H4 (cell line): ENCODE measurements at regions not wholly inside any gene's neighbourhood (a gene's known extent, or its start where the extent isn't known, plus 50 kb on each side); places are given as distances from the start of the nearest gene placed in this dataset.
"Not testable (repeated sequence)": the region's sequence is repeated elsewhere in the genome, so short reads cannot be mapped to it uniquely, and the experiment has no call there.

Experiments
- DNase-seq: peaks from one replicate; pipeline ENCODE4 v3.0.0-alpha.2; 2015; ENCODE audit warnings: low spot score

GRCh38 chr1:206361978-206362543, 108.2 kb upstream of the IKBKE start:
- not testable (repeated sequence) for DNase-seq

DNA sequence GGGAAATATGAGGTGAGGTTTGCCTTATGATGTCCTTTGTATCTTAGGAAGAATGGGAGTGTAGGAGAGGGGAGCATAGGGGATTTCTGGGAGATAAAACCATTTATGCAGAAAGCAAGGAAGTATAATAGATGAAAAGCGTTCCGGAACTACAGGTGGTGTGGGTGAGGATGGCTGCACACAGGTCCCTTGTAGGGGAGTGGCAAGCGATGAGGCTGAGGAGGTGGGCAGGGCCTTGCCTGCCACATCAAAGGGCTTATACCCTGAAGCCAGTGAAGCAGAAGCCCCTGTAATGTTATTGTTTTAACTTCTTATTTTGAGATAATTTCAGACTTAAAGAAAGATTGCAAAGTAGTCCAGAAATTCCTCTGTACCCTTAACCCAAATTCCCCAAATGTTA, 107.3 kb upstream of the IKBKE start:
- DNase-seq: not testable (repeated sequence)

- DNase-seq: not testable (repeated sequence)
Measured at GRCh38 chr1:206365271-206365670, 105.0 kb upstream of the IKBKE start.

DNA sequence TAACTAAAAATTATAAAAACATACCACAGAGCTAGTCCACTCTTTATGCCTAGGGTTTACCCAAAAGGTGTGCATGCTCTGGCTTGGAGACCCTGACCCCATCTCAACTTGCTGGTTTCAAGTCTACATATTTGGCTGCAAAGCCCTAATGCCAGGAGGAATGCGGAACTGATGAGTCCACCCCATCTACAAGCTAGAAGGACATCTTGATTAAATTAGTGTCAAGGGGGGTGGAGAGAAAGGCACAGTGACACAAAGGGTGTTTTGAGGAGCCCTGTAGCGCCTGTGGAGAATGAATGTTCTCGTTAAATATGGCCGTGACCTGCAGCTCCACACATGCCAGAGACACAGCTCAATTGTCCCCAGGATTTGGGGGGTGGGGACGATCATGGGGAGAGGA, 104.1 kb upstream of the IKBKE start:
- DNase-seq: not testable (repeated sequence)

DNA sequence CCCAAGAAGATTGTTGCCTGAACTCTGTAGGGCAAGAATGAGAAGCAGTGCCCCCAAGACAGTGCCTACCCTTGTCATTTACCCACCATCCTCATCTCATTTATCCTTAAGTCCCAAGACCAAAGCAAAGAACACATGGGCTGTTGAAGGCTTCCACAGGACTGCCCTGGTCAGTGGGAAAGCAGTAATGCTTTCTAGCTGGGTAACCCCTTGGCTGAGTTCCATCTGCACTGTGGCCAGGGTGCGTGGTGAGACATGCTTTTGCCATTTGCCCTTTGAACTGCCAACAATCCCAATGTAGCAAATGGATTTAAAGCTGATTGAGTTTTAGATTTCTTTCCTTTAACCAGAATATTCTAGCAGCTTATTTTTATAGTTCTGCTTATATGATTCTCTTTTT, 103.5 kb upstream of the IKBKE start:
- DNase-seq: not testable (repeated sequence)

DNA sequence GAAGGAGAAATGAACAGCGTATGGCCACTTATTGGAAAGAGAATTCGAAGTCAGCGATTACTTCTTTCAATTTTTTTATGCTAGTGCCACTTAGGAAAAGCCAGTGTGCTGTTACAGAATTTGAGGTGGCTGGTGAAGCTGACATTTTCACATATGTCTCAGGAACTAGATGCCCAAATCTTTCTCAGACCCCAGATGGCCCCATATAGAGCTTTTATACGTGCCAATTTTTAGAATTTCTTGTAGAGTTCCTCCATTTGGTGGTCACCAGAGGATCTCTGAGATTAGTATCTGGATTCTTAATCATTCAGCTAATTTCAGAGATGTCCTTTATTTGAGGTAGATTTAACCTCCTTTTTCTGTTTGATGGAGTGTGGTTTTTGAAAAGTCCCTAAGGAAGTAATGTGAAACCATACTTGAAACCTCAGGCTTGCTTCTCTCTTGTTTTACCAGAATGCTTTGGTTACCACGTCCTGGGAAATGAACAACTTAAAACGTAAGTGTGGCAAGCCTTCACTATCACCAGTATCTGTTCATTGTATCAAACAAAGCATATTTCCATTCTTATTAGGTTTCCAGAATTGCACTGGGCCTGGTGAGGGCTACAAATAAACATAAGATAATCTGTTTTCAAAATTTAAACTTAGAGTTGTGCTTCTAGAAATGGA, 102.2 kb upstream of the IKBKE start:
- DNase-seq: not testable (repeated sequence)

DNA sequence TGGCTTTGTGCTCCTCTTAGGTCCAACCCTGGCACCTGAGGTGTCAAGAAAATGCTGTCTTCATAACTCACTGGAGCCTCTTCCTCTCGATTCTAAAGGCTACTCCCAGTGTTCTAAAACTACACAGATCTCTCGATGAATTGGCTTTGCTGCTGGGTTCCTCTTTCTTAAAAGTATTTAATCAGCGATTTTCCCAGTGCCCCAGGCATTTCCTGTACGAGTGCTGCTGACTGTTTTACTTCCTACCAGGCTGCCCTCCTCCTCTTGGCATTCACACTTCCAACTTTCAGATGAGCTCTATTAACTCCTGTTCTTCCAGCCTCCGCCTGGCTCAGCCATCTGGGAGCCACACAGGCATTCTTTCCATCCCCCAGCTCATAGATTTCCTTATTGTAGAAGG, 95.6 kb upstream of the IKBKE start:
- DNase-seq: not testable (repeated sequence)

DNA sequence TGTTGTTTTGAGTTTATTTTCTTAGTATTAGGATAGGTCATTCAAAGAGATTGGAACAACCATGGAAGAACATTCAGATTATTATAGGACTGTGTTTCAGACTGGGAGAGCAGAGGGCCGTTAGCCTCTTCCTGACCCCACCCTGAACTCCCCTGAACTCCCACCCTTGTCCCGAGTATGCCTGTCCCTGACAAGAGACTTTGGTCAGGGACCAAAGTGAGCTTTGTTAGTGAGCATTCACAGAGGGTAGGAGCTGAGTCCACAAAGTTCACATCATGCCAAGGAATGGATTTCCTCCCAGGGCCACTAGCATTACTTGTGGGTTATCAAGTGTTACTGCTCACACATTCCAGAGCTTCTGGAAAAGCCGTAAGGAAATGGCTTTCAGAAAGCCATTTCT, 94.7 kb upstream of the IKBKE start:
- not testable (repeated sequence) for DNase-seq

DNA sequence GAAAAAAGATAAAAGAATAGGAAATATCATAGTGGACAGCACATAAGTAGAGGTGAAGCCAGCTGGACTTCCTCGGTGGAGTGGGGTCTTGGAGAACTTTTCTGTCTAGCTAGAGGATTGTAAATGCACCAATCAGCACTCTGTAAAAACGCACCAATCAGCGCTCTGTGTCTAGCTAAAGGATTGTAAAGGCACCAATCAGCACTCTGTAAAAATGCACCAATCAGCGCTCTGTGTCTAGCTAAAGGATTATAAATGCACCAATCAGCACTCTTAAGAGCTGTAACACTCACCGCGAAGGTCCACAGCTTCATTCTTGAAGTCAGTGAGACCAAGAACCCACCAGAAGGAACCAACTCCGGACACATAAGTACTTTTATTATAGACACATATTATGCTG, 91.8 kb upstream of the IKBKE start:
- DNase-seq: not testable (repeated sequence)

DNA sequence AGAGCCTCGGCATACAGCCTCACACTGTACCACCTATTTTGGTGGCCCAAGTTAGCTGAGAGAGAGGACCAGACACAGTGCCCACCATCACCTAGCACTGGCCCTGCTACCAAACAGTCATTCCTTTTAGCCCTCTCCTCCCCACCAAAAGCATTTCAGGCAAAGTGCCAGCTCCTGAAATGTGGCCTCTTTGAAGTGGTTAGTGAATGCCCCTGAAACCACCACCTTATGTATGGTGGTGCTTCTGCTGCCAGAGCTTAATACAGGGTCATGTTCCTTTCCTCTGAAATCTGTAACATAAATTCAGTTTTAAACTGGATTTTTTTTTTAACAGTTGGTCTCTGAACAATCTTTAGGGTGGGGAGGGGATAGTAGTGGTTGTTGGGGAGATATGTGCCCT, 91.0 kb upstream of the IKBKE start:
- not testable (repeated sequence) for DNase-seq

- peak; percentile 6 for DNase-seq
Measured at GRCh38 chr1:206380163-206380790, 90.0 kb upstream of the IKBKE start.

- peak; percentile 16 for DNase-seq
Measured at GRCh38 chr1:206380791-206381610, 89.3 kb upstream of the IKBKE start.

DNA sequence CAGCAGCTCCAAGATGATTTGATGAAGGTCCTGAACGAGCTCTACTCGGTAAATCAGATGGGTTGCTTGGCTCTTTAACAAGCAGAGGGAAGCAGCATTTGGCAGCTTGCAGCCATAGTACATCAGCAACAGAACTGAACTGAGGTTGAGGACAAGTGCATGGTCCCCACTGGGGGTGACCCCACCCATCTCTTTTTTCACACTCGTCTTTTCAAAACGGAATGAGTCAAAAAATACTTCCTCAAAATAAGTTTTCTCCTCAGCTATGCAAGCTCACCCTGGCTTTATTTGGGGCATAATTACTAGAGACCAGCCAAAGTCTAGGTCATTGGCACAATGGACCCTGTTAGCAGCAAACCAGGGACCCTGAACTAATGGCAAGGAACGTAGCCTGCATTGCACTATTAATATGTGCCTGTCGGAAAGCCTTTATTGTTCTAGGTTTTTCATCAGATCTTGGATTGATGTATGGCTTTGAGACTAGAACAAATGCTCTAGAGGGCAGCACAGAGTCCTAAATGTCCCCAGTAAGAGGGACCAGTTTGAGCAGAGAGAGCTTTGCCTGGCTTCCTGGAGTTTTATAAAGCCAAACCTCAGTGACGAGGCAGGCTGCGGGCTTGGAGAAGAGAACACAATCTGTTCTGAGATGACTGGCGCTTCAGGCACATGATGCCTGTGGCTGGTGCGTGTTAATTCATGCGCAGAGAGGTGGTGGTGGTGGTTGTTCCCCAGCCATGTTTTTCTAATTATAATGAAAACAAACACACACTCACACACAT, 86.1 kb upstream of the IKBKE start:
- DNase-seq: peak; percentile 44

DNA sequence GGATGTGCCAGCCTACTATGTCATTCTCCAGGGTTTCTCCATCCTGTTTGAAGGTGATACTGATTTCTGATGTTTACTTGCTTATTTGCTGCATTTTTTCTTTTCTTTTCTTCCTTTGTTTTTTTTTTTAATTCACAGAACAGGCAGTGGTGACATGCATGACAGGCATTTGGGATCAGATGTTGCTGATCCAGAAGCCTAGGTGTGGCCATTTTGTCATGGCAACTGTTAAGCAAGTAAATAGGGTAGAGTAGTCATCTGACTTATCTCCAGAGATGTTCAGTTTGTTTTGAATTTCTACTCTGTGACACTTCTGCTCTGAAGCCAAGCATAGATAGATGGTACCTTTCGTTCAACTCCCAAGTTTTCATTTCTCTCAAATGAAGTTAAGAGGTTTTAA, 85.4 kb upstream of the IKBKE start:
- not testable (repeated sequence) for DNase-seq

DNA sequence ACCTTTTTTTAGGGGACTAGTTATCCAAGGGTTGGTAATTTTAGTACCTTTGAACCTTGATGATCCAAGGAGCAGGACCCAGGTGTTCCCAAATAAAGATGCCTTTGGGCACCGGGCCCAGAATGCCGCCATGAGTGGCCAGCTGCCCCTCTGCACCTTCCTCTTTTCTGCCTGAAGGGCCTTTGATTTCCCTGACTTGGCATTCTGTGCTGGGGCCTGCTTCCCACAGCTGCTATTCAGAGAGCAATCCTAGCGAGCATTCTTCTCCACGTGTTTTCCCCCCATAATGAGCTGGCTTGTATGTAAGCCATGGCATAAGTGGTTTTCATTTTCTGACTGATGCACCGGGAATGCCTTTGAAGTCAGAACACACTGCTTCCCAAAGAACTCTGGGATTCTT, 82.6 kb upstream of the IKBKE start:
- DNase-seq: not testable (repeated sequence)

DNA sequence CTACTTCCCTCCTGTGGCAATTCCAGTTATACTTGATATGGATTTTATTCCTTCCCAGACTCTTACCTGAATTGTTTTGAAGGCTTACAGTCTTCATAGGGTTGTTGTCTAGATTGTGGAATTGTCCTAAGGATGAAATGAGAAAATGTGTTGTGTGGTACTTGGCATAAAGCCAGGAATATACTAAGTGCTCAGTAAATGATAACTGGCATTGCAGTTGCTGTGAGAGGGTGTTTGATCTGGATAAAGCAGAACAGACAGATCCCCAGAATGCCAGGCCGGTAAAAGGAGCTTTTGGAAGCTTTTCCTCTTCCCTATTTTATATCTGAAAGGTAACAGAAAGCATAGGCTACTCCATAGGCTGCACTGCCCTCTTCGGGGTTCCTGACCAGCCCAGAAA, 78.4 kb upstream of the IKBKE start:
- DNase-seq: not testable (repeated sequence)

DNA sequence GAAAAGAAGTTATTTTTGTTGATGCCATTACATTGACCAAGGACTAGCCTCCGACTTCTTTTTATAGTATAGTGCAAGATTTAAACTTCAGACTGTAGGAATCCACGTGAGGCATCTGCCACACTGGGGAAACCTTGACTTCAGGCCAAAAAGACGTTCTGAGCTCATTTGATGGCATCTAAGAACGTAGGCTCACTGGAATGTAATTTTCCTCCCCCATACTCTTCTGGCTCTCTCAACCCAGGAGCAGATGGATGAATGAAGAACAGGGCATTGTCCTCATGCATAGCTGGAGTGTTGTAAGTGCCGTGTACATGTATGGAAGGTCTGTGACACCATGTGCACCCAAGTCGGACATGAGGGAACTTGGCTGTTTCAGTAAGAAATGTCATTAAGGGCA, 72.8 kb upstream of the IKBKE start:
- DNase-seq: not testable (repeated sequence)

DNA sequence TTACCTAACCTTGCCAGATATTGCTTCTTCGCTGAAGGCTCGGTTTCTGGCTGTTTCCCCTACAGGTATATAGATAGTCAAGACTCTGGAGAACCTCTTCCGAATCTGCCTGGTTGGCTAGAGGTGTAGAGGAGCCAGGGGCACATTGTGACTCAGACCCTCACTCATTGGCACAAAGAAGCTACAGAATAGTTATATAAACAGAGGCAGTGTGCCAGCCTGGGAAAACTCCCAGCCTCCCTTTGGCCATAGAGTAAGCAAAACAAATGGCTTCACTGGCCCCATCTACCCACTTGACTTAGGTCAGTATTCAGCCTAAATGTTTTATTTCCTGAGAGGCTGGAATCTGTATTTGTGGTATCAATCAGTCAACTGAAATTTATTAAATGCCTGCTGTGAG, 72.0 kb upstream of the IKBKE start:
- not testable (repeated sequence) for DNase-seq

DNA sequence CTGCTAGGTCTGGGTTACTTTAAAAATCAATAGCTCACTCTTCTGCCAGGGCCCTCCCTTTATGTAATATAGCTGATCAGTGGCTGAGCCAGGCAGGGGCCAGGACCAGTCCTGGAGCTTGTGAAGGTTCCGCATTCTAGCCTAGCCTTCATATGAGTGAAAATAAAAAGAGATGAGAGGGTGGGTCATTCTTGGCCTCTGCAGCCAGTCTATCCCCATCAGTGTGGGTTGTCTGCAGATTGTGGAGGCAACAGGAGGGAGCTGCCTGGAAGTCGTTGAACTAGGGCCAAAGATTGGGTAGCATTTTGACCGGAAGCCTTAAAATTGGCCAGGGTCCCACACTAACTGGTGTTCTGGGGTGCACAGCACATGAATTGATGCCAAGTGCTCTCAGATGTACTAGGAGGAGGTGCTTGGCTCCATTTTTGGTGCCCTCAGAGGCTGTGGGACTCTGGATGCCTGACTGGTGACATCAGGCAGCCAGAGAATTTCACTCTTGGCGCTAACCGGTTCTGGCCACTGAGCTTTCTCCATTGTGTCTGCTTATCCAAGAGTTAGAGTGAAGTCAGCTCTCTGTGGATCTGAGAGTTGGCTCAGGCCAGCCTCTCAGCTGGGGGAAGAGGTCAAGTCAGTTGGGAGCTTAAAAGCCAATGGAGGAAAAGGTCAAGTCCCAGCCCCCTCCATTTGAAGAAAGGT, 66.5 kb upstream of the IKBKE start:
- not testable (repeated sequence) for DNase-seq

DNA sequence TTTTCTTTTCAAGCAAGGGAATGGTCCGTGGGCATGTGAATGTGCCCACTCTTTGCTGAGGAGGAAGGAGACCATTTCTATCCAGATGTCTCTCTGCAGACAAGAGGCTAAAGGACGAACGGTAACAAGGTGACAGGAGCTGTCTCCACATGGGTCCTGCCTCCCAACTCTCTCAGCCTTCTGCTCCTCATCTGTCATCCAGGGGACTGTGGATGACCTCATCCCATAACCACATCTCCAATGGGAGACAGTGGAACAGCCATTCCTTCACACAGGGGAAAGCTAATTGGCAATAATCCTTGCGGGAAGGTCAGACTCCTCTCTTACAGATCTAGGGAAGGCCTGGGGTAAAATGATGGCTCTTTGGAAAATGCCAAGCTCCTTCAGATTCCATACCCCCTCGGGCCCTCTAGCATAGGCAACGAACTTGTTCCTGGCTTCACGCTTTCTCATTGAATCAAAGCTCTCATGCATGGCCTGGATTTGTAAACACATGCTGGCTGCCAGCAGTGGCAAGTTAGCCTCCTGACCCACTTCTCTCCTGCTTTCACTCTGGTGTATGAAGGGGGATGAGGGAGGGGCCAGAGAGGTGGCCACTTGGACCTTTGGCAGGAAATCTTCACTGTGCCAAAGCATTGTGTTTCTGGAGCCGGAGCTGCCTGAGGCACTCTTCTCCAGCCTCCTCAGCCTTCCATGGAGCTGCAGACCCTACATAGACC, 65.8 kb upstream of the IKBKE start:
- not testable (repeated sequence) for DNase-seq
